Mesenchymal stem cell (in vitro differentiated cells and primary cell): ENCODE measurements at regions not wholly inside any gene's neighbourhood (a gene's known extent, or its start where the extent isn't known, plus 50 kb on each side); places are given as distances from the start of the nearest gene placed in this dataset.

Source experiments
- DNase-seq: peaks from one replicate; pipeline ENCODE4 v3.0.0-alpha.2; 2013
- H2AFZ ChIP-seq: one replicate; pipeline ENCODE4 v1.6.1; 2013; ENCODE audit warnings: low read depth, mild to moderate bottlenecking, control low read depth, inconsistent platforms, low read length, moderate library complexity
- H2AK5ac ChIP-seq: 2 replicates; pipeline ENCODE4 v1.6.1; 2013; ENCODE audit warnings: low read length, moderate library complexity, mild to moderate bottlenecking, inconsistent platforms; ENCODE audit not compliant: severe bottlenecking
- H2BK120ac ChIP-seq: one replicate; pipeline ENCODE4 v1.6.1; 2013; ENCODE audit warnings: low read depth, mild to moderate bottlenecking, inconsistent platforms, low read length, moderate library complexity
- H2BK12ac ChIP-seq, 2 experiments: one replicate each; pipeline ENCODE4 v1.6.1; 2013; ENCODE audit warnings: inconsistent platforms in 2 of 2, low read length in 2 of 2, mild to moderate bottlenecking in 2 of 2, moderate library complexity in 2 of 2, control low read depth in 1 of 2
- H2BK15ac ChIP-seq: one replicate; pipeline ENCODE4 v1.6.1; 2013; ENCODE audit warnings: mild to moderate bottlenecking, low read depth, inconsistent platforms; ENCODE audit not compliant: poor library complexity, severe bottlenecking
- H2BK5ac ChIP-seq: 2 replicates; pipeline ENCODE4 v1.6.1; 2013; ENCODE audit warnings: low read depth, mild to moderate bottlenecking, low read length, control low read depth, inconsistent platforms; ENCODE audit not compliant: poor library complexity, severe bottlenecking
- H3K14ac ChIP-seq, 2 experiments: one replicate each; pipeline ENCODE4 v1.6.1; 2013; ENCODE audit warnings: inconsistent platforms in 2 of 2, low read length in 2 of 2, control low read depth in 1 of 2, mild to moderate bottlenecking in 1 of 2, moderate library complexity in 1 of 2
- H3K18ac ChIP-seq, 2 experiments: one replicate each; pipeline ENCODE4 v1.6.1; 2013; ENCODE audit warnings: inconsistent platforms in 2 of 2, low read length in 2 of 2, control low read depth in 1 of 2, low read depth in 1 of 2, mild to moderate bottlenecking in 1 of 2
- H3K23ac ChIP-seq, 2 experiments: one replicate each; pipeline ENCODE4 v1.6.1; 2013; ENCODE audit warnings: inconsistent platforms in 2 of 2, low read length in 2 of 2, mild to moderate bottlenecking in 2 of 2, moderate library complexity in 2 of 2, control low read depth in 1 of 2
- H3K27ac ChIP-seq: 2 replicates; pipeline ENCODE4 v1.5.1; 2013; ENCODE audit warnings: mild to moderate bottlenecking, moderate library complexity, low read length, control low read depth, inconsistent platforms; ENCODE audit not compliant: poor library complexity, severe bottlenecking
- H3K27me3 ChIP-seq, 2 experiments: 2 replicates each; pipeline versions ENCODE4 v1.6.1 to v1.7.0; 2013; ENCODE audit warnings: low read length in 2 of 2, mild to moderate bottlenecking in 2 of 2, moderate library complexity in 2 of 2, control low read depth in 1 of 2, inconsistent platforms in 1 of 2; ENCODE audit not compliant: control insufficient read depth in 1 of 2, insufficient read depth in 1 of 2
- H3K36me3 ChIP-seq, 2 experiments: 2 replicates each; pipeline versions ENCODE4 v1.6.1 to v1.7.0; 2013; ENCODE audit warnings: low read length in 2 of 2, control low read depth in 1 of 2, inconsistent platforms in 1 of 2, low read depth in 1 of 2, mild to moderate bottlenecking in 1 of 2; ENCODE audit not compliant: insufficient read depth in 2 of 2, control insufficient read depth in 1 of 2
- H3K4ac ChIP-seq, 2 experiments: one replicate each; pipeline ENCODE4 v1.6.1; 2013; ENCODE audit warnings: inconsistent platforms in 2 of 2, low read length in 2 of 2, mild to moderate bottlenecking in 2 of 2, moderate library complexity in 2 of 2, control low read depth in 1 of 2, low read depth in 1 of 2
- H3K4me1 ChIP-seq: 2 replicates; pipeline ENCODE4 v1.6.1; 2013; ENCODE audit warnings: low read depth, low read length, control low read depth; ENCODE audit not compliant: control insufficient read depth, insufficient read depth
- H3K4me2 ChIP-seq: 2 replicates; pipeline ENCODE4 v1.6.1; 2013; ENCODE audit warnings: low read length, mild to moderate bottlenecking, inconsistent platforms; ENCODE audit not compliant: poor library complexity, severe bottlenecking
- H3K4me3 ChIP-seq, 2 experiments: 2 replicates each; pipeline versions ENCODE4 v1.5.1 to v1.7.0; 2013; ENCODE audit warnings: low read length in 2 of 2, mild to moderate bottlenecking in 2 of 2, control low read depth in 1 of 2, low read depth in 1 of 2; ENCODE audit not compliant: insufficient read depth in 1 of 2
- H3K79me1 ChIP-seq: replicated peaks from 2 replicates; pipeline ENCODE4 v1.6.1; 2013; ENCODE audit warnings: mild to moderate bottlenecking, control low read depth, low read length, inconsistent platforms; ENCODE audit not compliant: poor library complexity, severe bottlenecking
- H3K9ac ChIP-seq: 2 replicates; pipeline ENCODE4 v1.7.0; 2013; ENCODE audit warnings: mild to moderate bottlenecking, low read length, moderate library complexity
- H3K9me3 ChIP-seq: 2 replicates; pipeline ENCODE4 v1.7.0; 2013; ENCODE audit warnings: mild to moderate bottlenecking, low read length; ENCODE audit not compliant: control insufficient read depth
- H4K8ac ChIP-seq: one replicate; pipeline ENCODE4 v1.6.1; 2013; ENCODE audit warnings: inconsistent platforms, mild to moderate bottlenecking, low read length, moderate library complexity
- H4K91ac ChIP-seq: one replicate; pipeline ENCODE4 v1.6.1; 2013; ENCODE audit warnings: mild to moderate bottlenecking, low read length, inconsistent platforms
- WGBS: methylation state at CpG from one replicate; pipeline ENCODE4 v1.1.7; 2013; ENCODE audit warnings: mixed read lengths; 5-methylcytosine and 5-hydroxymethylcytosine counted together

- Histone ChIP-seq H3K36me3 (no peaks in the 10 kb centered on the region), H2AK5ac (no peak overlapping the region), H3K4me3 (no peak overlapping the region), H4K8ac (no peak overlapping the region), H2BK12ac (no peak overlapping the region), H2AFZ (no peak overlapping the region), H3K27ac (no peak overlapping the region), H3K79me1 (no peaks in the 10 kb centered on the region), H3K27me3 (no peaks in the 10 kb centered on the region), H3K4me2 (no peak overlapping the region), H3K23ac (no peak overlapping the region), H3K4me1 (no peaks in the 10 kb centered on the region), H3K18ac (no peak overlapping the region), H3K9ac (no peak overlapping the region), H3K14ac (no peak overlapping the region), H3K4ac (no peak overlapping the region), H2BK5ac (no peak overlapping the region), H2BK15ac (no peak overlapping the region), H3K9me3 (no peaks in the 10 kb centered on the region), H2BK120ac (no peak overlapping the region), H4K91ac (no peak overlapping the region)
- DNase-seq: no peak
Observed at GRCh38 chr10:107357033-107357432, 192.5 kb upstream of the SORCS1 start.

GRCh38 chr10:107356396-107356795, 191.9 kb upstream of the SORCS1 start:
- H3K18ac ChIP-seq: no peak overlapping the region
- no peak overlapping the region for H2BK120ac ChIP-seq
- DNase-seq: no peak
- no peak overlapping the region for H2AFZ ChIP-seq
- no peaks in the 10 kb centered on the region for H3K27me3 ChIP-seq
- H3K4ac ChIP-seq: no peak overlapping the region
- no peak overlapping the region for H3K27ac ChIP-seq
- no peak overlapping the region for H2BK15ac ChIP-seq
- no peak overlapping the region for H2BK12ac ChIP-seq
- 79% methylated on average over 2 of the region's 2 CpGs for WGBS
- no peak overlapping the region for H3K14ac ChIP-seq
- no peaks in the 10 kb centered on the region for H3K36me3 ChIP-seq
- H3K4me3 ChIP-seq: no peak overlapping the region
- no peaks in the 10 kb centered on the region for H3K4me1 ChIP-seq
- H4K8ac ChIP-seq: no peak overlapping the region
- H3K23ac ChIP-seq: no peak overlapping the region
- H4K91ac ChIP-seq: no peak overlapping the region
- H3K4me2 ChIP-seq: no peak overlapping the region
- H3K9me3 ChIP-seq: no peaks in the 10 kb centered on the region
- no peak overlapping the region for H3K9ac ChIP-seq
- no peak overlapping the region for H2BK5ac ChIP-seq
- H3K79me1 ChIP-seq: no peaks in the 10 kb centered on the region
- no peak overlapping the region for H2AK5ac ChIP-seq

- H3K4me2 ChIP-seq: no peak overlapping the region
- no peak overlapping the region for H2BK12ac ChIP-seq
- no peak overlapping the region for H3K14ac ChIP-seq
- DNase-seq: no peak
- no peak overlapping the region for H4K91ac ChIP-seq
- no peaks in the 10 kb centered on the region for H3K36me3 ChIP-seq
- H2AK5ac ChIP-seq: no peak overlapping the region
- no peak overlapping the region for H3K18ac ChIP-seq
- no CpG with 5 or more reads among the region's 2 CpGs for WGBS
- H2BK120ac ChIP-seq: no peak overlapping the region
- no peak overlapping the region for H3K4me3 ChIP-seq
- H2BK5ac ChIP-seq: no peak overlapping the region
- no peaks in the 10 kb centered on the region for H3K79me1 ChIP-seq
- H3K27ac ChIP-seq: no peak overlapping the region
- H3K27me3 ChIP-seq: no peaks in the 10 kb centered on the region
- H3K4me1 ChIP-seq: no peaks in the 10 kb centered on the region
- H2AFZ ChIP-seq: no peak overlapping the region
- no peak overlapping the region for H3K23ac ChIP-seq
- H3K9me3 ChIP-seq: peaks cover 5% of the 10 kb centered on the region
- H3K9ac ChIP-seq: no peak overlapping the region
- no peak overlapping the region for H3K4ac ChIP-seq
- no peak overlapping the region for H4K8ac ChIP-seq
- no peak overlapping the region for H2BK15ac ChIP-seq
Observed at GRCh38 chr10:107342711-107343110, 178.2 kb upstream of the SORCS1 start.

GRCh38 chr10:107341281-107341680, 176.8 kb upstream of the SORCS1 start:
- no peak overlapping the region for H3K18ac ChIP-seq
- no peak overlapping the region for H2AK5ac ChIP-seq
- no peak overlapping the region for H3K9ac ChIP-seq
- H4K8ac ChIP-seq: no peak overlapping the region
- H3K4ac ChIP-seq: no peak overlapping the region
- peaks cover 8% of the 10 kb centered on the region for H3K9me3 ChIP-seq
- no peak overlapping the region for H4K91ac ChIP-seq
- H3K36me3 ChIP-seq: no peaks in the 10 kb centered on the region
- no peak overlapping the region for H2BK120ac ChIP-seq
- H3K27ac ChIP-seq: no peak overlapping the region
- H2AFZ ChIP-seq: no peak overlapping the region
- 97% methylated on average over 2 of the region's 4 CpGs for WGBS
- no peaks in the 10 kb centered on the region for H3K27me3 ChIP-seq
- H3K14ac ChIP-seq: no peak overlapping the region
- no peak for DNase-seq
- no peak overlapping the region for H3K4me3 ChIP-seq
- H3K79me1 ChIP-seq: no peaks in the 10 kb centered on the region
- no peak overlapping the region for H2BK15ac ChIP-seq
- no peaks in the 10 kb centered on the region for H3K4me1 ChIP-seq
- no peak overlapping the region for H2BK12ac ChIP-seq
- no peak overlapping the region for H2BK5ac ChIP-seq
- no peak overlapping the region for H3K4me2 ChIP-seq
- H3K23ac ChIP-seq: no peak overlapping the region
